WTC11 (cell line): ENCODE measurements at regions not wholly inside any gene's neighbourhood (a gene's known extent, or its start where the extent isn't known, plus 50 kb on each side); places are given as distances from the start of the nearest gene placed in this dataset.

ENCODE experiments used
- ATAC-seq: fragments of 200-7000 bp; cut with Tn5 transposase; 2 replicates; pipeline ENCODE4 v1.10.0; 2021; ENCODE audit warnings: mild to moderate bottlenecking, moderate library complexity
- CTCF ChIA-PET: fragments of 300-600 bp; sonication (Branson Sonifier 250); formaldehyde crosslinking; loops from one replicate; lab custom pipeline; 2021; ENCODE audit warnings: antibody characterized with exemption; lab: Charles Lee
- POLR2A ChIA-PET: fragments of 350-600 bp; sonication (Branson Sonifier 250); formaldehyde crosslinking; loops from one replicate; lab custom pipeline; 2021; ENCODE audit warnings: antibody characterized with exemption; lab: Charles Lee
- DNase-seq: peaks from one replicate; pipeline ENCODE4 v3.0.0; 2021; ENCODE audit warnings: low spot score
- H3K27ac Mint-ChIP-seq: 2 replicates; pipeline ENCODE4 v1.8.0; 2021; ENCODE audit warnings: mixed read lengths
- H3K27me3 Mint-ChIP-seq: 2 replicates; pipeline ENCODE4 v1.8.0; 2021; ENCODE audit warnings: low read depth, mild to moderate bottlenecking, moderate library complexity, mixed read lengths
- H3K36me3 Mint-ChIP-seq: 2 replicates; pipeline ENCODE4 v1.8.0; 2021; ENCODE audit warnings: mixed read lengths
- H3K4me1 Mint-ChIP-seq: 2 replicates; pipeline ENCODE4 v1.8.0; 2022; ENCODE audit warnings: mixed read lengths
- H3K4me3 Mint-ChIP-seq: 2 replicates; pipeline ENCODE4 v1.8.0; 2021; ENCODE audit warnings: mild to moderate bottlenecking, moderate library complexity, mixed read lengths
- H3K9me3 Mint-ChIP-seq: 2 replicates; pipeline ENCODE4 v1.8.0; 2021; ENCODE audit warnings: mixed read lengths
- AR ChIP-seq: fragments of 250-450 bp; sonication (Bioruptor Pico); IDR thresholded peaks from 2 replicates; pipeline ENCODE4 v1.9.0; 2021; ENCODE audit warnings: mild to moderate bottlenecking
- ATF2 ChIP-seq: sonication (generic); formaldehyde crosslinking; IDR thresholded peaks from 2 replicates; pipeline ENCODE4 v1.8.1; 2022; ENCODE audit warnings: low read depth, missing genetic modification reagents, borderline replicate concordance
- CBFB ChIP-seq: sonication (generic); formaldehyde crosslinking; IDR thresholded peaks from 2 replicates; pipeline ENCODE4 v1.8.1; 2022; ENCODE audit warnings: mild to moderate bottlenecking, low read depth, missing genetic modification reagents
- CDX4 ChIP-seq: fragments of 250-450 bp; sonication (Bioruptor Pico); IDR thresholded peaks from 2 replicates; pipeline ENCODE4 v1.9.0; 2021; ENCODE audit warnings: moderate library complexity, mild to moderate bottlenecking, inconsistent platforms, borderline replicate concordance
- EMX1 ChIP-seq: fragments of 250-450 bp; sonication (Bioruptor Pico); IDR thresholded peaks from 2 replicates; pipeline ENCODE4 v1.8.0; 2021; ENCODE audit warnings: mild to moderate bottlenecking
- ERG ChIP-seq: fragments of 250-450 bp; sonication (Bioruptor Pico); IDR thresholded peaks from 2 replicates; pipeline ENCODE4 v1.8.0; 2021; ENCODE audit warnings: mild to moderate bottlenecking
- ETV6 ChIP-seq: sonication (generic); formaldehyde crosslinking; IDR thresholded peaks from 2 replicates; pipeline ENCODE4 v1.8.1; 2022; ENCODE audit warnings: mild to moderate bottlenecking, missing genetic modification reagents
- GRHL2 ChIP-seq: fragments of 250-450 bp; sonication (Bioruptor Pico); IDR thresholded peaks from 2 replicates; pipeline ENCODE4 v1.8.0; 2022; ENCODE audit warnings: mild to moderate bottlenecking, moderate library complexity; ENCODE audit not compliant: insufficient replicate concordance, severe bottlenecking
- NFE2L1 ChIP-seq: sonication (generic); formaldehyde crosslinking; IDR thresholded peaks from 2 replicates; pipeline ENCODE4 v1.8.1; 2023; ENCODE audit warnings: missing genetic modification reagents
- NFYB ChIP-seq: sonication (generic); formaldehyde crosslinking; conservative IDR thresholded peaks from 2 replicates; pipeline ENCODE4 v1.8.0; 2022; ENCODE audit warnings: low read depth, missing genetic modification reagents
- PREB ChIP-seq: sonication (generic); formaldehyde crosslinking; IDR thresholded peaks from 2 replicates; pipeline ENCODE4 v1.8.1; 2022; ENCODE audit warnings: mild to moderate bottlenecking, missing genetic modification reagents, moderate library complexity, borderline replicate concordance
- PRRX2 ChIP-seq: fragments of 250-450 bp; sonication (Bioruptor Pico); IDR thresholded peaks from 2 replicates; pipeline ENCODE4 v1.8.0; 2021; ENCODE audit warnings: mild to moderate bottlenecking
- SMAD4 ChIP-seq: sonication (generic); formaldehyde crosslinking; IDR thresholded peaks from 2 replicates; pipeline ENCODE4 v1.8.0; 2022; ENCODE audit warnings: mild to moderate bottlenecking, missing genetic modification reagents
- USF1 ChIP-seq: sonication (generic); formaldehyde crosslinking; IDR thresholded peaks from 2 replicates; pipeline ENCODE4 v1.8.0; 2022; ENCODE audit warnings: mild to moderate bottlenecking, missing genetic modification reagents
- ZNF671 ChIP-seq: fragments of 250-450 bp; sonication (Bioruptor Pico); IDR thresholded peaks from 2 replicates; pipeline ENCODE4 v1.8.0; 2021; ENCODE audit warnings: mild to moderate bottlenecking

GRCh38 chr7:24229481-24230226, 54.3 kb upstream of the NPY start:
- ATAC-seq, result no peak
- ChIA-PET POLR2A (no interaction called here), CTCF (no interaction called here)
- peaks cover 21% of the 10 kb centered on the region for H3K4me1 Mint-ChIP-seq
- no peak for DNase-seq
- no peak overlapping the region for H3K4me3 Mint-ChIP-seq
- H3K9me3 Mint-ChIP-seq, result no peaks in the 10 kb centered on the region
- no peaks in the 10 kb centered on the region for H3K36me3 Mint-ChIP-seq
- peaks cover 7% of the 10 kb centered on the region; the same call in 1 of the 2 replicates for H3K27me3 Mint-ChIP-seq
- no peak for TF ChIP-seq CBFB (CRISPR knock-in tag)
- TF ChIP-seq ERG, result no peak
- TF ChIP-seq ATF2 (CRISPR knock-in tag), result no peak
- no peak for TF ChIP-seq PRRX2 (CRISPR knock-in tag)
- no peak overlapping the region for H3K27ac Mint-ChIP-seq

- no peak for ATAC-seq
- H3K4me1 Mint-ChIP-seq, result peaks cover 38% of the 10 kb centered on the region
- CTCF ChIA-PET, result interaction anchor here (0.6 kb wide), 1 partner anchor 281 kb away, joined by 3 read pairs; no protein-coding TSS in a partner anchor
- TF ChIP-seq AR (no peak), USF1 (CRISPR knock-in tag) (no peak), SMAD4 (no peak), PREB (CRISPR knock-in tag) (no peak), ZNF671 (CRISPR knock-in tag) (no peak), NFYB (CRISPR knock-in tag) (no peak)
- TF ChIP-seq, all 79 proteins: peak for 0
- POLR2A ChIA-PET, result interaction anchor here (0.6 kb wide), 1 partner anchor 256 kb away, joined by 5 read pairs; no protein-coding TSS in a partner anchor
- DNase-seq, result no peak
- Mint-ChIP-seq H3K9me3 (no peaks in the 10 kb centered on the region), H3K36me3 (no peaks in the 10 kb centered on the region), H3K27me3 (peaks cover 7% of the 10 kb centered on the region; the same call in 1 of the 2 replicates), H3K27ac (no peak overlapping the region), H3K4me3 (no peak overlapping the region)
Measured at GRCh38 chr7:24231493-24231892, 52.5 kb upstream of the NPY start.

GRCh38 chr7:24233386-24233785, 50.6 kb upstream of the NPY start:
- POLR2A ChIA-PET, result no interaction called here

More at GRCh38 chr7:24233386-24233785, 50.6 kb upstream of the NPY start:
- H3K27ac Mint-ChIP-seq, result no peak overlapping the region
- peaks cover 2% of the 10 kb centered on the region; the same call in 1 of the 2 replicates for H3K27me3 Mint-ChIP-seq
- no peak for DNase-seq
- CTCF ChIA-PET, result interaction anchor here (0.5 kb wide), 1 partner anchor 50 kb away, joined by 3 read pairs; no protein-coding TSS in a partner anchor
- no peaks in the 10 kb centered on the region for H3K9me3 Mint-ChIP-seq
- H3K36me3 Mint-ChIP-seq, result no peaks in the 10 kb centered on the region
- no peak for TF ChIP-seq GRHL2 (CRISPR knock-in tag)
- no peak for TF ChIP-seq CDX4
- no peak for TF ChIP-seq EMX1
- no peak for TF ChIP-seq ETV6
- TF ChIP-seq NFE2L1 (CRISPR knock-in tag), result no peak
- ATAC-seq, result no peak
- no peak overlapping the region for H3K4me3 Mint-ChIP-seq
- peaks cover 34% of the 10 kb centered on the region for H3K4me1 Mint-ChIP-seq
